Globus pallidus (tissue), 1 donor: ENCODE measurements at regions not wholly inside any gene's neighbourhood (a gene's known extent, or its start where the extent isn't known, plus 50 kb on each side); places are given as distances from the start of the nearest gene placed in this dataset.

ENCODE experiments used
- DNase-seq: peaks from one replicate; pipeline ENCODE4 v3.0.0-alpha.2; 2015; ENCODE audit warnings: low spot score

DNA sequence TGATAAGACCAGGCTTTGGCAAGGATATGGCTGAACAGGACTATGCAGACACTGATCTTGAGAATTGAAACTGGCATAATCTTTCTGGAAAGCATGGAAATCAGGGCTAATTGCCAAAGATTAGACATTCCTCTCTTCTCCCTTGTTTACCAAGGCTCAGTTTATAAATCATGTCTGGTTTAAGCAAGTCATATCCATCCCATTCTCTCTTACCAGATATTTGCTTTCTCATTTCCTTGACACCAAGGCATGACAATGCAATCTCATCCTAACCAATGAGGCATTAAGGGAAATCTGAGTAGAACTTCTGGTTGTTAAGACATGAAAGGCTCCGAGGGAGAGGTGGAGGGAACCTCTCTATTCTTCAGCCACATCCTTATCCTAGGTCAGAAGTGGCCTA lies 110.3 kb upstream of the CEP85L start:
- DNase-seq = no peak

DNA sequence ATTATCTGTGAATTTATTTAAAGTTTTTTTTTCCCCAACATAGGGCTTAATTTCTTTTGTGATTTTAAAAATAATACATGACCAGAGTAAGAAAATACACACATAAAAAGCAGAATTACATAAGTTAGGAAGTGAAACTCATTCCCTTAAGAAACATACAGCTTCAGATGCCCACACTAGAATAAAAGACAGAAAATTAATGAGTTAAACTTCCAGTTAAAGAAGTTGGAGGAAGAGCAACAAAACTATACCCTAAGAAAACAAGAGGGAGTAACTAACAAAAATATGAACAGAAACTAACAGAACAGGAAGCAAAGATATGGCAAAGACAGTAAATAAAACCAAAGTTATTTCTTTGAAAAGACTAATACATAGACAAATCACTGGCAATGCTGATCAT lies 107.6 kb upstream of the CEP85L start:
- no peak for DNase-seq

DNA sequence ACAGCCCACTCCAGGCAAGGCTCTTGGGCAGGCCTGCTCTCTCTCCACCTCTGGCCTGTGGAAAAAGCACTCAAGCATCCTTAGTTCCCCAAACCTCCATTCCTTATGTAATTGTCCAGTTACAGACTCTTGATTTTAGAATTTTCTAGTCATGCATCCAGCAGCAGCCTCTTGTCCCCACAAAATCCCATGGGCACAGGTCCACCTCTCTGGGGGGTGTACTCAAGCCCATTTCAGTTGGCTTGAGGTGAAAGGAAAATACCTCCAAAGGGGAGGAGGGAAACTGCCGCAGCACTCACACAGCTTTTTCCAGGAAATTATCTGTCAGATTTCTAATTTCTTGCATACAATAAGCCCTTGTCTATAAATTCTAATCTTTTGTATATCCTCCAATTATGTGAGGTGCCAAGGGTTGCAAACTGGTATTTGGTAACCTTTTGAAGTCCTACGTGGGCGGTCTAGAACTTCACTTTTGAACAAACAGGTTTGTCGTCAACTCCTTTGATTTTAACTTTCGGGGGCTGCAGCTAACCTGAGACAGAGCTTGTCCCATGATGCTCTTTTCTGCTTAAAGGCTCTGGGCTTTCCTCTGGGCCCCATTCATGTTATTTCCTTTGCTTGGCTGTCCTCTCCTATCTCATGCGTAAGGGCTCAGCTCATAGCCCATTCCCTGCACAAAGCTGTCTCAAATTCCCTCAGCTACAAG lies 104.7 kb upstream of the CEP85L start:
- DNase-seq = no peak

DNA sequence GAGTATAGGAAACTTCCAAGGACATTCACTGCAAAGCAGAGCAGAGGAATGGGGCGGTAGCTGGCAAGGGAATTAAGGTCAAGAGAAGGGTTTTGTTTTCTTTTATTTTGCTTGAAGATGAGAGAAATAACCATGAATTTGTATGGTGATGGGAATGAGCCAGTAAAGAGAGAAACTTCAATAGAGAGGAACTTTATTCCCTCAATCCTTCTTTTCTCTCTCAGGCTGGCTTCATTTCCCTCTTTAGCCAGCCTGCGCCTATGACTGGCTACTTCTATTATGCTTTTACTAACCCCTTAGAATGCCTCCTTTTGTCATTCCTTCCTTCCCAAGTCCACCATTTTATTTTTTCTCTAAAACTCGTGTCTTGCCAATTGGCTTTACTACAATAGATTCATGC lies 101.4 kb upstream of the CEP85L start:
- DNase-seq = peak; percentile 61

GRCh38 chr6:118751072-118751471 lies 99.7 kb upstream of the CEP85L start:
- no peak for DNase-seq

GRCh38 chr6:118750143-118750542 lies 98.8 kb upstream of the CEP85L start:
- DNase-seq = no peak

- no peak for DNase-seq
These were observed 97.1 kb upstream of the CEP85L start for GRCh38 chr6:118748311-118749062.

GRCh38 chr6:118746825-118747174 lies 95.4 kb upstream of the CEP85L start:
- no peak for DNase-seq

- peak; percentile 43 for DNase-seq
These were observed 94.9 kb upstream of the CEP85L start for GRCh38 chr6:118746145-118746824.

DNA sequence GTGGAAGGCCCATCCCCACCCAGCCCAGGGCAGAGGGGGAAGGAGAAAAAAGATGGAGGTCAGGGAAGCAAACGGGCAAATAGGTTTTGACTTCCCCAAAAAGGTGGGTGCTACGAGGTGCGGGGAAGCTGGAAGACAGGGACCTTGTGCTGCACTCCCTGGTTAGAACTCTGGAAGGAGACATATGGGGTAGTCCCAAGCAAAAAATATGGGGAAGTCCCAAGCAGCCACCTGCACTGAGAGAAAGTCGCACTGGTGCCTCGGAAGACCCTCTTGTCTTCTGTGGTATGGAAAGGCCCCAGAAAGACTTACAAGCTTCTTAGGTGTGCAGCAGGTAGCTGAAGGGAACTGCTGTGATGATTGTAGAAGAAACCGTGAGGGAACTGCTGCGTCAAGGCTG lies 93.8 kb upstream of the CEP85L start:
- no peak for DNase-seq

DNA sequence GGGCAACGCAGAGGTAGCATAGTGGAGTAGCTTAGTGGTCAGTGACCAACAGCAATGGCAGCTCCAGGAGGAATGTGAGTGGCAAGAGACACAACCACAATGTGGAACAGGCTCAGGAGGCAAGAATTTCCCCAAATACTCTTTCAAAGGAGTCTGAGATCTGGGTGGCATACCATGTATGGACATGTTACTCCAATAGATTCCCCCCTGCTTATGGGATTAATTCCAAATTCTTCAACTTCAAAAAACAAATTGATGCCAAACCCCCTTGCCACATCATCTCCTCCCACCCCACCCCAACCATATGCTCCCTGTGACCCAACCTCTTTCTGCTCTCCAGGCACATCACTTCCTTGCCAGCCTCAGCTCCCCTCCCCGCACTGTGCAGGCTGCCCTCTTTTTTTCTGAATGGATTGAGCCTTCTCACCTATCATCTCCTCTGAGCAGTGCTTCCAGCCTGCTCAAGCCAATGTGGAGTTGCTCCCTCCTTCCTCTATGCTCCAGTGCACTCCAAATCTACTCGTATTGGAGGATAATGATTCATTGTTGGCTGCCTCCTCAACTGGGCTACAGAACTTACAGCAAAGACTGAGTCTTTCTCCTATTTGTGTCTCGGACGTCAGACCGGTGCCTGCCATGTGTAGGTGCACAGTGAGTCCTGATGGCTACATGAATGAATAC lies 93.0 kb upstream of the CEP85L start:
- no peak for DNase-seq

- DNase-seq = no peak
These were observed 92.4 kb upstream of the CEP85L start for GRCh38 chr6:118743746-118744145.

DNA sequence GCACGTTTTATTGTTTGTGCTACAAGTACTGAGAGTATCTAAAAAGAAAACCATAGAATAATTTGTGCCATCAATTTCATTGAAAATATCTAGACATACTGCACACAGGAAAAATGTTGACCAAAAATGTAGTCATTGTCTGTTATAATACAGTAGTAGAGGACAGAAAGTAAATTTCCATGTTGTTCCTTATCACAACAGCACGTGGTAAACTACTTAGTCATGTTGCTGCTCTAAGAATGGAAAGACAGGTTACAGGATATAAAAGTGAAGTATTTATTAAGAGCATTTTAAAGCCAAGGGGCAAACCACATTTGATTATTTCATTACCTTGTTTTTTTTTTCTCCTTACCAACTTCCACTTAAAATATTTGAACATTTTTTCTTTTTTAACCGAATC lies 89.0 kb upstream of the CEP85L start:
- no peak for DNase-seq

- DNase-seq = no peak
These were observed 88.4 kb upstream of the CEP85L start for GRCh38 chr6:118739696-118740353.

- DNase-seq = no peak
These were observed 85.0 kb upstream of the CEP85L start for GRCh38 chr6:118736440-118736839.

- DNase-seq = no peak
These were observed 83.9 kb upstream of the CEP85L start for GRCh38 chr6:118735320-118735719.

DNA sequence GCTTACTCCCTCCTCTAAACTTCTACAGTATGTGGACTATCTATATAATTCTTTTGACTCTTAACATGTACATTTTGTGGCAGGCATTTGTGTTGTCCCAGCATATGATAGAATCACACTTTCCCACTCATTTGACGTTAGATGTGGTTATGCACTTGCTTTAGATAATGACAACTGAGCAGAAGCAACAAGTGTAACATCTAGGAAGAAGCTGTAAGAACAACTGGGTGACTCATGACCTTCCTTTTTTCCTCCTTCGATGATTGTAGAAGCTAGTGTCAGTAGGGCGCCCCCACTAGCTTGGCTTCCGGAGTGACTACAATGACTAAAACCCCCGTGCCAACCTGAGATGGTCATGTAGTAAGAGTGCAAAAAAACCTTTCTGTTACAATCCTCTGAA lies 74.6 kb upstream of the CEP85L start:
- DNase-seq = no peak

GRCh38 chr6:118724211-118724610 lies 72.8 kb upstream of the CEP85L start:
- no peak for DNase-seq

DNA sequence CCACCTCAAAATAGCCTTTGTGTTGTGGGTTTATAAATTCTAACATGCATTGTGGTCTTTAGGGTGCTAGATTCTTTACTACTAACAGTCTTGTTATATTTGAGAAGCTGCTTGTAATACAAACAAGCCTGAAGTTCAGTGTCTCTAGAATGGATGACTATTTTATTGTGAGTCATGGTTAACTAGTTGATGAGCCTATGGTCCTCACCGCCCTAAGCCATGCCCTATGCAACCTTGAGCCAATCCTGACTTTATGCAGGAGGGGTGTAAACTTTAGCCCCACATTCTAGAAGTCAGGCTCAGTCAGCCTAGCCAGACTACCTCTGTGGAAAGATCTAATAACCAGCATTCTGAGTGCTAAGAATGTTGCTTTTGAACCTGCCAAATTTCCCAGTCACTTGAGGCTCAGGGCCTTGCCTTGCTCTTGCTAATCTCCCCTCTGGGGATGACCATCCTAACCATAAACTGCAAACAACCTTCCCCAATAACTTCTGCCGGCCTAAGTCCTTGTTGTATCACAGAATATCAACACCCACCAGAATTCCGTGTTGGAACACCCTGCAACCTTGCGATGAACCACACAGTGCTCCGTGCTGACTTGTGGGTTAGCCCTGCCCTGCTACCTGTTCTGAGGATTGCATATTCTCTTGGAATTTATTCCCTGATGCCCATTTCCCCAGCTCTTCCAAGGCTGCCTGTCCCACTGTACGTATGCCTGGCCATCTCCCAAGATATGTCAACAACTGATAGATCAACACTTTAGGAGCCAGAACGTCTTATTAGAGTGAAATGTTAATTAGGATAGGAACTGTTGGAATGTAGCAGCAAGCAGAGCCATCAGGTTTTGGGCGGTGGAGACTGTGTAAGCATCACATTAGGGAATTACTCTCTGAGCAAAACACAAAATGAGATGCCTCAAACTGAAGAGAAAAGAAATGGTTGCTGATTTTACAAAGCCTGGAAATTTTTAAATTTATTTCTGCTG lies 71.7 kb upstream of the CEP85L start:
- DNase-seq = no peak

DNA sequence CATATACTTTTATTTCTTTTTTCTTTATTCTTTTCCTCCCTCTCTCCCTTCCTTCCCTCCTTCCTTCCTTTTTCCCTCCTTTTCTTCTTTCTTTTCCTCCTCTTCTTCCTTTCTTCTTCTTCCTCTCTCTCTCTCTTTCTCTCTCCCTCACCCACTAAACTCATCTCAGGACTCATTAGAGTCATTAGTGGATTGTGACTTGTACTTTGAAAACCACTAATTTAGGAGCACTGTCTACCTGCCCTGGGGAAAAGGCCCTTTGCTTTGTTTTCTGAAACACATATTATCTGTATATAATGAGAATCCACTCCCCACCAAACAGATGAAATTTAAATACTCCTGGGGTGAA lies 68.7 kb upstream of the CEP85L start:
- no peak for DNase-seq
